ENCODE measurements at regions not wholly inside any gene's neighbourhood (a gene's known extent, or its start where the extent isn't known, plus 50 kb on each side); places are given as distances from the start of the nearest gene placed in this dataset.

- no peak overlapping the region for H3K4me3 ChIP-seq (ENCODE audit: low read depth, low read length)
- H2AFZ ChIP-seq (ENCODE audit: low read length, unreplicated experiment) = no peak overlapping the region
- H3K4me1 ChIP-seq (ENCODE audit: control insufficient read depth, insufficient read depth, low read length, unreplicated experiment) = peaks cover 12% of the 10 kb centered on the region
- no peaks in the 10 kb centered on the region for H3K79me2 ChIP-seq (ENCODE audit: control insufficient read depth, insufficient read depth, low read length, unreplicated experiment)
- no peaks in the 10 kb centered on the region for H3K36me3 ChIP-seq (ENCODE audit: insufficient read depth, low read length)
- H3K27ac ChIP-seq (ENCODE audit: low read depth, low read length) = no peak overlapping the region
- no peaks in the 10 kb centered on the region for H3K27me3 ChIP-seq (ENCODE audit: insufficient read depth, low read length)
Measured at GRCh38 chr12:123040106-123040505, 59.6 kb downstream of the ARL6IP4 start.

- H3K27ac ChIP-seq (ENCODE audit: low read depth, low read length) = no peak overlapping the region
- peaks cover 18% of the 10 kb centered on the region for H3K4me1 ChIP-seq (ENCODE audit: control insufficient read depth, insufficient read depth, low read length, unreplicated experiment)
- H3K27me3 ChIP-seq (ENCODE audit: insufficient read depth, low read length) = no peaks in the 10 kb centered on the region
- H3K4me3 ChIP-seq (ENCODE audit: low read depth, low read length) = no peak overlapping the region
- H2AFZ ChIP-seq (ENCODE audit: low read length, unreplicated experiment) = no peak overlapping the region
- H3K36me3 ChIP-seq (ENCODE audit: insufficient read depth, low read length) = no peaks in the 10 kb centered on the region; the same call in 1 of the 2 replicates
- no peaks in the 10 kb centered on the region for H3K79me2 ChIP-seq (ENCODE audit: control insufficient read depth, insufficient read depth, low read length, unreplicated experiment)
Measured at GRCh38 chr12:123038966-123039365, 58.5 kb downstream of the ARL6IP4 start.

GRCh38 chr12:123038486-123038885 lies 58.0 kb downstream of the ARL6IP4 start:
- H3K4me1 ChIP-seq (ENCODE audit: control insufficient read depth, insufficient read depth, low read length, unreplicated experiment) = peaks cover 13% of the 10 kb centered on the region
- no peak overlapping the region for H2AFZ ChIP-seq (ENCODE audit: low read length, unreplicated experiment)
- H3K36me3 ChIP-seq (ENCODE audit: insufficient read depth, low read length) = no peaks in the 10 kb centered on the region; the same call in 1 of the 2 replicates
- H3K79me2 ChIP-seq (ENCODE audit: control insufficient read depth, insufficient read depth, low read length, unreplicated experiment) = no peaks in the 10 kb centered on the region
- H3K27me3 ChIP-seq (ENCODE audit: insufficient read depth, low read length) = no peaks in the 10 kb centered on the region
- H3K4me3 ChIP-seq (ENCODE audit: low read depth, low read length) = no peak overlapping the region
- no peak overlapping the region for H3K27ac ChIP-seq (ENCODE audit: low read depth, low read length)

GRCh38 chr12:123037791-123038190 lies 57.3 kb downstream of the ARL6IP4 start:
- no peak overlapping the region for H2AFZ ChIP-seq (ENCODE audit: low read length, unreplicated experiment)
- H3K36me3 ChIP-seq (ENCODE audit: insufficient read depth, low read length) = no peaks in the 10 kb centered on the region; the same call in 1 of the 2 replicates
- no peak overlapping the region for H3K4me3 ChIP-seq (ENCODE audit: low read depth, low read length)
- H3K79me2 ChIP-seq (ENCODE audit: control insufficient read depth, insufficient read depth, low read length, unreplicated experiment) = no peaks in the 10 kb centered on the region
- peaks cover 13% of the 10 kb centered on the region for H3K4me1 ChIP-seq (ENCODE audit: control insufficient read depth, insufficient read depth, low read length, unreplicated experiment)
- no peaks in the 10 kb centered on the region for H3K27me3 ChIP-seq (ENCODE audit: insufficient read depth, low read length)
- no peak overlapping the region for H3K27ac ChIP-seq (ENCODE audit: low read depth, low read length)

GRCh38 chr12:123036466-123037285 lies 56.2 kb downstream of the ARL6IP4 start:
- H3K79me2 ChIP-seq (ENCODE audit: control insufficient read depth, insufficient read depth, low read length, unreplicated experiment) = no peaks in the 10 kb centered on the region
- H3K4me3 ChIP-seq (ENCODE audit: low read depth, low read length) = no peak overlapping the region
- no peak overlapping the region for H3K27ac ChIP-seq (ENCODE audit: low read depth, low read length)
- no peaks in the 10 kb centered on the region for H3K27me3 ChIP-seq (ENCODE audit: insufficient read depth, low read length)
- no peaks in the 10 kb centered on the region; the same call in 1 of the 2 replicates for H3K36me3 ChIP-seq (ENCODE audit: insufficient read depth, low read length)
- no peak overlapping the region for H2AFZ ChIP-seq (ENCODE audit: low read length, unreplicated experiment)
- H3K4me1 ChIP-seq (ENCODE audit: control insufficient read depth, insufficient read depth, low read length, unreplicated experiment) = peaks cover 13% of the 10 kb centered on the region

GRCh38 chr12:123035841-123036240 lies 55.4 kb downstream of the ARL6IP4 start:
- Histone ChIP-seq H3K4me1 (ENCODE audit: control insufficient read depth, insufficient read depth, low read length, unreplicated experiment) (peaks cover 13% of the 10 kb centered on the region), H3K27ac (ENCODE audit: low read depth, low read length) (no peak overlapping the region), H2AFZ (ENCODE audit: low read length, unreplicated experiment) (no peak overlapping the region), H3K36me3 (ENCODE audit: insufficient read depth, low read length) (no peaks in the 10 kb centered on the region; the same call in 1 of the 2 replicates), H3K27me3 (ENCODE audit: insufficient read depth, low read length) (no peaks in the 10 kb centered on the region), H3K4me3 (ENCODE audit: low read depth, low read length) (no peak overlapping the region), H3K79me2 (ENCODE audit: control insufficient read depth, insufficient read depth, low read length, unreplicated experiment) (no peaks in the 10 kb centered on the region)

- no peaks in the 10 kb centered on the region; the same call in 1 of the 2 replicates for H3K36me3 ChIP-seq (ENCODE audit: insufficient read depth, low read length)
- H3K79me2 ChIP-seq (ENCODE audit: control insufficient read depth, insufficient read depth, low read length, unreplicated experiment) = no peaks in the 10 kb centered on the region
- no peaks in the 10 kb centered on the region for H3K27me3 ChIP-seq (ENCODE audit: insufficient read depth, low read length)
- peak overlapping the region; percentile 43 for H3K27ac ChIP-seq (ENCODE audit: low read depth, low read length)
- H3K4me1 ChIP-seq (ENCODE audit: control insufficient read depth, insufficient read depth, low read length, unreplicated experiment) = peaks cover 13% of the 10 kb centered on the region
- no peak overlapping the region for H2AFZ ChIP-seq (ENCODE audit: low read length, unreplicated experiment)
- no peak overlapping the region for H3K4me3 ChIP-seq (ENCODE audit: low read depth, low read length)
Measured at GRCh38 chr12:123034865-123035264, 54.4 kb downstream of the ARL6IP4 start.

GRCh38 chr12:123034022-123034541 lies 53.6 kb downstream of the ARL6IP4 start:
- no peak overlapping the region for H3K4me3 ChIP-seq (ENCODE audit: low read depth, low read length)
- H3K27me3 ChIP-seq (ENCODE audit: insufficient read depth, low read length) = no peaks in the 10 kb centered on the region
- no peak overlapping the region for H2AFZ ChIP-seq (ENCODE audit: low read length, unreplicated experiment)
- H3K4me1 ChIP-seq (ENCODE audit: control insufficient read depth, insufficient read depth, low read length, unreplicated experiment) = peaks cover 13% of the 10 kb centered on the region
- H3K79me2 ChIP-seq (ENCODE audit: control insufficient read depth, insufficient read depth, low read length, unreplicated experiment) = no peaks in the 10 kb centered on the region
- H3K36me3 ChIP-seq (ENCODE audit: insufficient read depth, low read length) = no peaks in the 10 kb centered on the region; the same call in 1 of the 2 replicates
- peak overlapping the region; percentile 43; the same call in 1 of the 2 replicates for H3K27ac ChIP-seq (ENCODE audit: low read depth, low read length)

GRCh38 chr12:123033392-123034021 lies 53.0 kb downstream of the ARL6IP4 start:
- Histone ChIP-seq H3K4me1 (ENCODE audit: control insufficient read depth, insufficient read depth, low read length, unreplicated experiment) (peaks cover 13% of the 10 kb centered on the region), H3K27me3 (ENCODE audit: insufficient read depth, low read length) (no peaks in the 10 kb centered on the region), H3K27ac (ENCODE audit: low read depth, low read length) (no peak overlapping the region), H3K36me3 (ENCODE audit: insufficient read depth, low read length) (no peaks in the 10 kb centered on the region; the same call in 1 of the 2 replicates), H3K4me3 (ENCODE audit: low read depth, low read length) (no peak overlapping the region), H3K79me2 (ENCODE audit: control insufficient read depth, insufficient read depth, low read length, unreplicated experiment) (no peaks in the 10 kb centered on the region), H2AFZ (ENCODE audit: low read length, unreplicated experiment) (no peak overlapping the region)

- Histone ChIP-seq H3K4me1 (ENCODE audit: control insufficient read depth, insufficient read depth, low read length, unreplicated experiment) (peaks cover 13% of the 10 kb centered on the region), H3K27ac (ENCODE audit: low read depth, low read length) (no peak overlapping the region), H2AFZ (ENCODE audit: low read length, unreplicated experiment) (no peak overlapping the region), H3K27me3 (ENCODE audit: insufficient read depth, low read length) (no peaks in the 10 kb centered on the region), H3K4me3 (ENCODE audit: low read depth, low read length) (no peak overlapping the region), H3K36me3 (ENCODE audit: insufficient read depth, low read length) (no peaks in the 10 kb centered on the region; the same call in 1 of the 2 replicates), H3K79me2 (ENCODE audit: control insufficient read depth, insufficient read depth, low read length, unreplicated experiment) (no peaks in the 10 kb centered on the region)
Measured at GRCh38 chr12:123032736-123033391, 52.4 kb downstream of the ARL6IP4 start.
